Tibial artery (tissue), 4 donors: ENCODE measurements at regions not wholly inside any gene's neighbourhood (a gene's known extent, or its start where the extent isn't known, plus 50 kb on each side); places are given as distances from the start of the nearest gene placed in this dataset.

Experiments
- DNase-seq, 2 donors: peaks; one replicate each; pipeline ENCODE4 v3.0.0-alpha.2; 2019
- H3K27ac ChIP-seq, 2 donors: fragments of 200-600 bp; sonication (generic) in 1 of 2; 1 replicate in 1 of 2; 2 replicates in 1 of 2; pipeline ENCODE4 v1.5.1; 2018 to 2019; ENCODE audit warnings: mild to moderate bottlenecking in 1 of 2
- H3K27me3 ChIP-seq, 2 donors: fragments of 200-600 bp; sonication (generic) in 1 of 2; one replicate each; pipeline versions ENCODE4 v1.5.1 to v1.6.0; 2016 to 2019
- H3K36me3 ChIP-seq, 3 donors: fragments of 200-600 bp; sonication (generic) in 2 of 3; one replicate each; pipeline ENCODE4 v1.5.1; 2016 to 2019; ENCODE audit warnings: mild to moderate bottlenecking in 2 of 3
- H3K4me1 ChIP-seq, 4 donors: fragments of 200-600 bp; sonication (generic) in 2 of 4; 1 replicate in 3 of 4; 2 replicates in 1 of 4; pipeline ENCODE4 v1.5.1; 2016 to 2019
- H3K4me3 ChIP-seq, 2 donors: fragments of 200-600 bp; sonication (generic) in 1 of 2; 1 replicate in 1 of 2; 2 replicates in 1 of 2; pipeline ENCODE4 v1.5.1; 2018 to 2019; ENCODE audit warnings: mild to moderate bottlenecking in 2 of 2
- H3K9me3 ChIP-seq, 3 donors: fragments of 200-600 bp; sonication (generic) in 1 of 3; one replicate each; pipeline ENCODE4 v1.5.1; 2016 to 2019
- intact Hi-C: fragments of 100-400 bp; cut with DNase I; formaldehyde crosslinking; loops from one replicate; pipeline ENCODE4 v1.15.0; 2023; ENCODE audit warnings: low total_unique reads
- TF ChIP-seq, protein P1 (sequence below), 2 experiments: fragments of 200-600 bp in 1 of 2; fragments of 450-650 bp in 1 of 2; IDR thresholded peaks; one replicate each; pipeline ENCODE4 v1.5.1; 2017 to 2019; ENCODE audit warnings: antibody characterized with exemption in 2 of 2, mild to moderate bottlenecking in 1 of 2, moderate library complexity in 1 of 2

DNA sequence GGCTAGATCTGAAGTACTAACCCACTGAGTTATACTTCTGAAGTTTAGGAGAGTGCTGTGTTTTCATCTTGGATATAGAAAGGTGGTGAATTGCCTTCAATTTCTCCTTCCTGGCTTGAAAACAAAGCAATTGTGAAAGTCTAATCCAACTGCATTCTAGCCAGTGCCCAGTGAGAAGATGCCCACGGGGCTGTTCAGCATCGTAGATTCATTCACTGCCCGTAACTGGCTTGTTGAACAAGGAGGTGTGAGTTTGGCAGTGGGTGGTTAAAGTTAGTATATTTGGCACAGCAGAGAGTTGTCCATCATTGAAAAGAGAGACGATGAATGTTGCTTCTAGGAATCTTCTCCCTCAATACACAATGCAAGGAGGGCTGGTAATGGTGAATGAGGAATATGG is 82.3 kb upstream of the RND3 start:
- H3K9me3 ChIP-seq, result no peaks in the 10 kb centered on the region
- TF ChIP-seq, protein P1, sequence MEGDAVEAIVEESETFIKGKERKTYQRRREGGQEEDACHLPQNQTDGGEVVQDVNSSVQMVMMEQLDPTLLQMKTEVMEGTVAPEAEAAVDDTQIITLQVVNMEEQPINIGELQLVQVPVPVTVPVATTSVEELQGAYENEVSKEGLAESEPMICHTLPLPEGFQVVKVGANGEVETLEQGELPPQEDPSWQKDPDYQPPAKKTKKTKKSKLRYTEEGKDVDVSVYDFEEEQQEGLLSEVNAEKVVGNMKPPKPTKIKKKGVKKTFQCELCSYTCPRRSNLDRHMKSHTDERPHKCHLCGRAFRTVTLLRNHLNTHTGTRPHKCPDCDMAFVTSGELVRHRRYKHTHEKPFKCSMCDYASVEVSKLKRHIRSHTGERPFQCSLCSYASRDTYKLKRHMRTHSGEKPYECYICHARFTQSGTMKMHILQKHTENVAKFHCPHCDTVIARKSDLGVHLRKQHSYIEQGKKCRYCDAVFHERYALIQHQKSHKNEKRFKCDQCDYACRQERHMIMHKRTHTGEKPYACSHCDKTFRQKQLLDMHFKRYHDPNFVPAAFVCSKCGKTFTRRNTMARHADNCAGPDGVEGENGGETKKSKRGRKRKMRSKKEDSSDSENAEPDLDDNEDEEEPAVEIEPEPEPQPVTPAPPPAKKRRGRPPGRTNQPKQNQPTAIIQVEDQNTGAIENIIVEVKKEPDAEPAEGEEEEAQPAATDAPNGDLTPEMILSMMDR (IDR thresholded peaks at IDR 0.05), result no peak
- no peaks in the 10 kb centered on the region for H3K27me3 ChIP-seq
- intact Hi-C loops, result no loop called here
- H3K27ac ChIP-seq, result no peak overlapping the region
- H3K4me1 ChIP-seq, result peaks cover 0 to 9% (median 0%) of the 10 kb centered on the region in 4 donors
- no peak for DNase-seq
- no peaks in the 10 kb centered on the region for H3K36me3 ChIP-seq
- no peak overlapping the region for H3K4me3 ChIP-seq

DNA sequence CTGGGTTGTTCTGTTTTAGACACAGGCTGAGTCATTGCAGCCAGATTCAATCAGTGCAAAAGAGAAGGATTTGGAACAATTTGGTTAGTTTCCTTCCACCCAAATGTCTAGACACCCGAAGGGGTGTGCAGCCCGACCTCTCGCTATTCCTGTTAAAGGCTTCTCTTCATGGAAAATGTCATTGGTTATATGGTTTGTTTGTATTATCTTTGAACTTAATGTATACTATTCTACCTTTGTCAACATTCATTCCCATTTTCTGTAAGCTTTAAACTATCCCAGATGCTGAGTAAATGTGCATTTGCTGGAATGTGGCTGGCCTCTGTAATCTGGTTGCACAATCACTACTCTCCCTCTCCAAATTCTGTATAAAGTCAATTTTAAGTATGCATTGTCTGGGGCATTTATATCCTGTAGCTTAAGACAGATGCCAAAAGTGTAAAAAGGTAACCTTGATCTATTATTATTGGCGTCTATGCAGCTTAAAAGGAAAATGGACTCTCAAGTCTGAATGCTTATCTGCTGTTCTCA is 80.4 kb upstream of the RND3 start:
- H3K36me3 ChIP-seq, result no peaks in the 10 kb centered on the region
- no peak overlapping the region for H3K27ac ChIP-seq
- intact Hi-C loops, result no loop called here
- H3K4me3 ChIP-seq, result no peak overlapping the region
- H3K9me3 ChIP-seq, result no peaks in the 10 kb centered on the region
- H3K27me3 ChIP-seq, result no peaks in the 10 kb centered on the region
- TF ChIP-seq, protein P1 (IDR thresholded peaks at IDR 0.05), result no peak
- peaks cover 0 to 9% (median 0%) of the 10 kb centered on the region in 4 donors for H3K4me1 ChIP-seq
- DNase-seq, result no peak

DNA sequence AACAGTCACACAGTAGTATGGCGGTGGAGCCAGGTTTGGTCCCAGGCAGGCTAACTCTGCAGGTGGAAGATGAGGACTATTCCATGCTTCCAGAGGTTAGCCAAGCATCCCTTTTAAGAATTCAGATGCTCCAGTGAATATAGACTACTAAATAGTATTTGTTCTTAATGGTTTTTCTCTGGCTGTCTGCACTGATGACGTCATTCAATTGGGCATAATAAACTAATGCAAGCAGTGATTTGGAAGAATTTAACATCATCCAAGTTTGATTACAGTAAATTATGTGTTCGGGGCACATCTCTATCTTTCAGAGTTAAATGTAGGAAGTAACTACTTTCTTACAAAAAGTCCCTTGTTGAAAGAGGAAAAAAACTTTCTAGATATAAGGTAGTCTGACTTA is 78.8 kb upstream of the RND3 start:
- peaks cover 0 to 9% (median 0%) of the 10 kb centered on the region in 4 donors for H3K4me1 ChIP-seq
- no peaks in the 10 kb centered on the region for H3K36me3 ChIP-seq
- TF ChIP-seq, protein P1 (IDR thresholded peaks at IDR 0.05), result no peak
- no peak for DNase-seq
- no peak overlapping the region for H3K27ac ChIP-seq
- no peak overlapping the region for H3K4me3 ChIP-seq
- no peaks in the 10 kb centered on the region for H3K9me3 ChIP-seq
- intact Hi-C loops, result no loop called here
- H3K27me3 ChIP-seq, result no peaks in the 10 kb centered on the region

DNA sequence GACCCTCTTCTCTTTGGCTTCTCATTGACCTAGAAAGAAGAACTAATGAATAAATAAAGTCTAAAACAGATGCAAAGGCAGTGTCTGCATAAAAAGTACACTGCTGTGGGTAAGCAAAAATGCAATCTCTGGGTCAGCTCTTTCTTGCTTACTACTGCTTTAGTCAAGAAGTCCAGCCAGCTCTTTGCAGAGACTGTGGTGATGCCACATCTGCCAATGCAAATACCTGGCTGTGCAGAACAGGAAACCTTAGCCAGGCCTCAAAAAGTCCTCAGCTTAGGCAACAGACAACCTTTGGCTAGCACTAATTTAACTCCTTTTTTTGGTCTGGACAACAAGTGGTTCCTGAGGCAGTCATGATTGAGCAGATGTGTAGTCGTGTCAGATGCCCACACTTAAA is 73.6 kb upstream of the RND3 start:
- TF ChIP-seq, protein P1 (IDR thresholded peaks at IDR 0.05), result no peak
- Histone ChIP-seq H3K27me3 (no peaks in the 10 kb centered on the region), H3K9me3 (no peaks in the 10 kb centered on the region), H3K36me3 (no peaks in the 10 kb centered on the region), H3K27ac (no peak overlapping the region), H3K4me3 (no peak overlapping the region), H3K4me1 (no peaks in the 10 kb centered on the region)
- intact Hi-C loops, result no loop called here
- no peak for DNase-seq

DNA sequence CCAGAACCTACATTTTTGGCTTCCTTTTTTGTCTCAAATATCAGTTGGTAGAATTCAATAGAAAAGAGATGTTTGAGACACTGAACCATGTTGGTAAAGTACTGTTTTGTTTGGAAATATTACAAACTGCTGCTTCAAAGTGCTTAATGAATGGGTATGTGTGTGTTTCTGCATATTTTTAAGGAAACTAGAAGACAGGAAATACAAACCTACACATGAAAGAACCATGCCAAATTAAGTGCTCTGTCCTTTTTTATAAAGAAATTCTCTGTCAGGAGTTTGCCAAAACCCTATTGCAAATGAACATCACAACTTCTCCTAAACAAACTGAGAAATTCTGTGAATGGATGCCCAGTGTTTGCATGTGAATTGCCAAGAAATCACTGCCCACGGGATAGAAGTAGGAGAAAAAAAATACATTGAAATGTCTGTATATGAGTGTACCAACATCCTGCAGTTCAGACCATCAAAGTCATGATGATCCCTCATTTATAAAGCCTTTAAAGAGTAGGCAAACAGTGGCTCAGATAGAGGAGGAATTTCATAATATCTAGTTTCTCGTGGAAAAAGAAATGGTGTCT is 69.6 kb upstream of the RND3 start:
- no peak for DNase-seq
- TF ChIP-seq, protein P1 (IDR thresholded peaks at IDR 0.05), result no peak
- intact Hi-C loops, result no loop called here
- Histone ChIP-seq H3K9me3 (no peaks in the 10 kb centered on the region), H3K4me3 (no peak overlapping the region), H3K27ac (no peak overlapping the region), H3K36me3 (no peaks in the 10 kb centered on the region), H3K4me1 (no peaks in the 10 kb centered on the region), H3K27me3 (no peaks in the 10 kb centered on the region)
